SK-N-MC (cell line): ENCODE measurements at regions not wholly inside any gene's neighbourhood (a gene's known extent, or its start where the extent isn't known, plus 50 kb on each side); places are given as distances from the start of the nearest gene placed in this dataset.

Source experiments
- EZH2 ChIP-seq: fragments of 200-600 bp; sonication (generic); IDR thresholded peaks from one replicate; pipeline ENCODE4 v1.6.1; 2017; ENCODE audit warnings: antibody characterized with exemption
- POLR2AphosphoS5 ChIP-seq: IDR thresholded peaks from 2 replicates; pipeline ENCODE4 v1.6.1; 2012; ENCODE audit warnings: mild to moderate bottlenecking, low read depth, low read length, borderline replicate concordance

DNA sequence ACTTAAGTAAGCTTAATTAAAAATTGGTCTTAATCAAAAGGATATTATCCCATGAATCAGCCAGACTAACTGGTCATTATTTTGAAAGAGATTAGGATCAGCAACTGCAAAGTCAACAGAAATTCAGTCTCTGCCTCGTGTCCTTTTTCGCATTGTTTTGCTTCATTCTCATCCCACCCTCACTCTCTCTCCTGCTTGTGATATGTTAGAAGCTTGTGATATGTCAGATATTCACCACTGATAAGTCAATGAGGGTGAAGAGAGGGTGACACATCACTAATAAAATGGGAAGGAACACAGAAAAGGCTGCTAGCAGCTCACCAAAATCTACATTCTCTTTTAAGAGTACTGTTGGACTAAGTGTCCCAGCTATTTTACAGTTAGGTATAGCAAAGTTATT lies 146.1 kb downstream of the SUCNR1 start:
- TF ChIP-seq EZH2 (no peak), POLR2AphosphoS5 (no peak)
